Effector memory CD8-positive, alpha-beta T cell (primary cell): ENCODE measurements at regions not wholly inside any gene's neighbourhood (a gene's known extent, or its start where the extent isn't known, plus 50 kb on each side); places are given as distances from the start of the nearest gene placed in this dataset.
"Not testable (repeated sequence)": the region's sequence is repeated elsewhere in the genome, so short reads cannot be mapped to it uniquely, and the experiment has no call there.

Experiments used
- ATAC-seq: fragments of 150-1000 bp; cut with Tn5 transposase; replicated peaks from 2 replicates; pipeline ENCODE4 v1.10.0; 2021; ENCODE audit warnings: mild to moderate bottlenecking, moderate library complexity
- DNase-seq, 3 experiments: peaks; one replicate each; pipeline ENCODE4 v3.0.0; 2021
- H3K27ac Mint-ChIP-seq, 2 donors: one replicate each; pipeline ENCODE4 v1.8.0; 2022; ENCODE audit warnings: mild to moderate bottlenecking in 2 of 2, mixed read lengths in 2 of 2, moderate library complexity in 2 of 2
- H3K27me3 Mint-ChIP-seq, 2 donors: one replicate each; pipeline ENCODE4 v1.8.0; 2022; ENCODE audit warnings: mixed read lengths in 2 of 2
- H3K36me3 Mint-ChIP-seq: one replicate; pipeline ENCODE4 v1.8.0; 2022; ENCODE audit warnings: mild to moderate bottlenecking, moderate library complexity, mixed read lengths; ENCODE audit not compliant: insufficient read depth
- H3K4me1 Mint-ChIP-seq, 2 donors: one replicate each; pipeline ENCODE4 v1.8.0; 2022; ENCODE audit warnings: low read depth in 2 of 2, mixed read lengths in 2 of 2
- H3K4me3 Mint-ChIP-seq, 2 donors: one replicate each; pipeline ENCODE4 v1.8.0; 2022; ENCODE audit warnings: mild to moderate bottlenecking in 2 of 2, mixed read lengths in 2 of 2, moderate library complexity in 2 of 2
- H3K9me3 Mint-ChIP-seq, 2 donors: one replicate each; pipeline ENCODE4 v1.8.0; 2022; ENCODE audit warnings: mixed read lengths in 2 of 2

GRCh38 chr1:5611851-5612250 lies 380.4 kb downstream of the NPHP4 start:
- ATAC-seq (no peak), DNase-seq (no peak)
- Mint-ChIP-seq H3K27ac (no peak overlapping the region), H3K9me3 (peaks cover 2 to 7% of the 10 kb centered on the region in 2 donors), H3K4me1 (no peaks in the 10 kb centered on the region), H3K36me3 (no peaks in the 10 kb centered on the region), H3K27me3 (peaks cover 75 to 77% of the 10 kb centered on the region in 2 donors), H3K4me3 (no peak overlapping the region)

GRCh38 chr1:5611431-5611830 lies 380.8 kb downstream of the NPHP4 start:
- no peak for DNase-seq
- Mint-ChIP-seq H3K4me1 (no peaks in the 10 kb centered on the region), H3K4me3 (no peak overlapping the region), H3K9me3 (peaks cover 2 to 7% of the 10 kb centered on the region in 2 donors), H3K27ac (no peak overlapping the region), H3K36me3 (no peaks in the 10 kb centered on the region), H3K27me3 (peaks cover 71 to 73% of the 10 kb centered on the region in 2 donors)
- no peak for ATAC-seq

GRCh38 chr1:5610432-5610831 lies 381.8 kb downstream of the NPHP4 start:
- ATAC-seq (no peak), DNase-seq (no peak)
- H3K9me3 Mint-ChIP-seq: peaks cover 2 to 7% of the 10 kb centered on the region in 2 donors
- H3K4me3 Mint-ChIP-seq: no peak overlapping the region
- H3K27ac Mint-ChIP-seq: no peak overlapping the region
- H3K27me3 Mint-ChIP-seq: peaks cover 61 to 63% of the 10 kb centered on the region in 2 donors
- H3K4me1 Mint-ChIP-seq: no peaks in the 10 kb centered on the region
- H3K36me3 Mint-ChIP-seq: no peaks in the 10 kb centered on the region

GRCh38 chr1:5603353-5604104 lies 388.7 kb downstream of the NPHP4 start:
- Mint-ChIP-seq H3K4me1 (no peaks in the 10 kb centered on the region), H3K27me3 (peaks cover 15 to 38% of the 10 kb centered on the region in 2 donors), H3K27ac (no peak overlapping the region), H3K9me3 (no peaks in the 10 kb centered on the region), H3K4me3 (no peak overlapping the region), H3K36me3 (no peaks in the 10 kb centered on the region)
- DNase-seq: no peak
- no peak for ATAC-seq

GRCh38 chr1:5602718-5603117 lies 389.5 kb downstream of the NPHP4 start:
- H3K27ac Mint-ChIP-seq, DNase-seq, ATAC-seq, H3K9me3 Mint-ChIP-seq, H3K4me3 Mint-ChIP-seq, H3K36me3 Mint-ChIP-seq, H3K4me1 Mint-ChIP-seq: not testable (repeated sequence)
- peaks cover 20 to 38% of the 10 kb centered on the region in 2 donors for H3K27me3 Mint-ChIP-seq

- ATAC-seq: no peak
- Mint-ChIP-seq H3K4me1 (no peaks in the 10 kb centered on the region), H3K36me3 (no peaks in the 10 kb centered on the region), H3K4me3 (no peak overlapping the region), H3K27ac (no peak overlapping the region), H3K27me3 (peaks cover 20 to 38% of the 10 kb centered on the region in 2 donors), H3K9me3 (no peaks in the 10 kb centered on the region)
- no peak for DNase-seq
Measured at GRCh38 chr1:5601516-5601915, 390.7 kb downstream of the NPHP4 start.

- Mint-ChIP-seq H3K27me3 (peaks cover 32 to 41% of the 10 kb centered on the region in 2 donors), H3K27ac (no peak overlapping the region), H3K36me3 (no peaks in the 10 kb centered on the region), H3K9me3 (no peaks in the 10 kb centered on the region), H3K4me1 (no peaks in the 10 kb centered on the region), H3K4me3 (no peak overlapping the region)
- ATAC-seq: no peak
- DNase-seq: no peak
Measured at GRCh38 chr1:5599541-5599940, 392.7 kb downstream of the NPHP4 start.

GRCh38 chr1:5598824-5599395 lies 393.3 kb downstream of the NPHP4 start:
- Mint-ChIP-seq H3K27me3 (peaks cover 38 to 41% of the 10 kb centered on the region in 2 donors), H3K4me3 (no peak overlapping the region), H3K27ac (no peak overlapping the region), H3K4me1 (no peaks in the 10 kb centered on the region), H3K36me3 (no peaks in the 10 kb centered on the region), H3K9me3 (no peaks in the 10 kb centered on the region)
- ATAC-seq (no peak), DNase-seq (no peak)

- DNase-seq: no peak
- H3K9me3 Mint-ChIP-seq: no peaks in the 10 kb centered on the region
- ATAC-seq: no peak
Measured at GRCh38 chr1:5597991-5598823, 394.0 kb downstream of the NPHP4 start.

GRCh38 chr1:5597171-5597850 lies 394.9 kb downstream of the NPHP4 start:
- Mint-ChIP-seq H3K9me3 (no peaks in the 10 kb centered on the region), H3K4me1 (no peaks in the 10 kb centered on the region), H3K27me3 (peaks cover 40 to 49% of the 10 kb centered on the region in 2 donors), H3K4me3 (no peak overlapping the region), H3K36me3 (no peaks in the 10 kb centered on the region), H3K27ac (no peak overlapping the region)
- DNase-seq (no peak), ATAC-seq (no peak)

More at GRCh38 chr1:5597991-5598823, 394.0 kb downstream of the NPHP4 start:
- no peaks in the 10 kb centered on the region for H3K36me3 Mint-ChIP-seq
- no peaks in the 10 kb centered on the region for H3K4me1 Mint-ChIP-seq
- peaks cover 41 to 45% of the 10 kb centered on the region in 2 donors for H3K27me3 Mint-ChIP-seq
- no peak overlapping the region for H3K27ac Mint-ChIP-seq
- no peak overlapping the region for H3K4me3 Mint-ChIP-seq

GRCh38 chr1:5596651-5597050 lies 395.6 kb downstream of the NPHP4 start:
- H3K36me3 Mint-ChIP-seq: no peaks in the 10 kb centered on the region
- H3K27me3 Mint-ChIP-seq: peaks cover 38 to 47% of the 10 kb centered on the region in 2 donors
- H3K27ac Mint-ChIP-seq: no peak overlapping the region
- no peaks in the 10 kb centered on the region for H3K9me3 Mint-ChIP-seq
- ATAC-seq: no peak
- H3K4me1 Mint-ChIP-seq: no peaks in the 10 kb centered on the region
- H3K4me3 Mint-ChIP-seq: no peak overlapping the region
- no peak for DNase-seq

GRCh38 chr1:5595531-5596170 lies 396.6 kb downstream of the NPHP4 start:
- DNase-seq (no peak), ATAC-seq (no peak)
- Mint-ChIP-seq H3K4me1 (no peaks in the 10 kb centered on the region), H3K9me3 (peaks cover 2 to 7% of the 10 kb centered on the region in 2 donors), H3K36me3 (no peaks in the 10 kb centered on the region), H3K4me3 (no peak overlapping the region), H3K27ac (no peak overlapping the region), H3K27me3 (peaks cover 29 to 40% of the 10 kb centered on the region in 2 donors)
